WERI-Rb-1 (cell line): ENCODE measurements at regions not wholly inside any gene's neighbourhood (a gene's known extent, or its start where the extent isn't known, plus 50 kb on each side); places are given as distances from the start of the nearest gene placed in this dataset.

ENCODE experiments used
- DNase-seq: peaks from one replicate; pipeline ENCODE4 v3.0.0-alpha.2; 2020
- H3K27ac ChIP-seq: fragments of 250-450 bp; sonication (Bioruptor Pico); 2 replicates; pipeline ENCODE4 v1.5.1; 2020; ENCODE audit warnings: mild to moderate bottlenecking, moderate library complexity
- H3K27me3 ChIP-seq: fragments of 250-450 bp; sonication (Bioruptor Pico); 2 replicates; pipeline ENCODE4 v1.5.1; 2021; ENCODE audit warnings: mild to moderate bottlenecking, low read depth, moderate library complexity; ENCODE audit not compliant: insufficient read depth, severe bottlenecking
- H3K36me3 ChIP-seq: fragments of 250-450 bp; sonication (Bioruptor Pico); 2 replicates; pipeline ENCODE4 v1.5.1; 2020; ENCODE audit warnings: mild to moderate bottlenecking, moderate library complexity
- H3K4me3 ChIP-seq: 2 replicates; pipeline ENCODE4 v1.5.1; 2011; ENCODE audit warnings: low read depth, mild to moderate bottlenecking, control low read depth, low read length
- H3K9me3 ChIP-seq: fragments of 250-450 bp; sonication (Bioruptor Pico); 2 replicates; pipeline ENCODE4 v1.5.1; 2021; ENCODE audit warnings: mild to moderate bottlenecking, moderate library complexity; ENCODE audit not compliant: severe bottlenecking
- TF ChIP-seq, protein P1 (sequence below): IDR thresholded peaks from 2 replicates; pipeline ENCODE4 v1.5.1; 2011; ENCODE audit warnings: low read depth, mild to moderate bottlenecking, control low read depth, inconsistent platforms, low read length

GRCh38 chr13:39926345-39926744 lies 270.9 kb downstream of the COG6 start:
- no peak overlapping the region for H3K27ac ChIP-seq
- no peaks in the 10 kb centered on the region for H3K27me3 ChIP-seq
- no peak for DNase-seq
- H3K4me3 ChIP-seq = no peak overlapping the region
- no peaks in the 10 kb centered on the region for H3K9me3 ChIP-seq
- H3K36me3 ChIP-seq = no peaks in the 10 kb centered on the region
- TF ChIP-seq, protein P1, sequence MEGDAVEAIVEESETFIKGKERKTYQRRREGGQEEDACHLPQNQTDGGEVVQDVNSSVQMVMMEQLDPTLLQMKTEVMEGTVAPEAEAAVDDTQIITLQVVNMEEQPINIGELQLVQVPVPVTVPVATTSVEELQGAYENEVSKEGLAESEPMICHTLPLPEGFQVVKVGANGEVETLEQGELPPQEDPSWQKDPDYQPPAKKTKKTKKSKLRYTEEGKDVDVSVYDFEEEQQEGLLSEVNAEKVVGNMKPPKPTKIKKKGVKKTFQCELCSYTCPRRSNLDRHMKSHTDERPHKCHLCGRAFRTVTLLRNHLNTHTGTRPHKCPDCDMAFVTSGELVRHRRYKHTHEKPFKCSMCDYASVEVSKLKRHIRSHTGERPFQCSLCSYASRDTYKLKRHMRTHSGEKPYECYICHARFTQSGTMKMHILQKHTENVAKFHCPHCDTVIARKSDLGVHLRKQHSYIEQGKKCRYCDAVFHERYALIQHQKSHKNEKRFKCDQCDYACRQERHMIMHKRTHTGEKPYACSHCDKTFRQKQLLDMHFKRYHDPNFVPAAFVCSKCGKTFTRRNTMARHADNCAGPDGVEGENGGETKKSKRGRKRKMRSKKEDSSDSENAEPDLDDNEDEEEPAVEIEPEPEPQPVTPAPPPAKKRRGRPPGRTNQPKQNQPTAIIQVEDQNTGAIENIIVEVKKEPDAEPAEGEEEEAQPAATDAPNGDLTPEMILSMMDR = no peak

- no peaks in the 10 kb centered on the region for H3K27me3 ChIP-seq
- no peak for DNase-seq
- H3K9me3 ChIP-seq = no peaks in the 10 kb centered on the region
- TF ChIP-seq, protein P1 = no peak
- no peak overlapping the region for H3K4me3 ChIP-seq
- H3K36me3 ChIP-seq = no peaks in the 10 kb centered on the region
- no peak overlapping the region for H3K27ac ChIP-seq
These were observed 272.8 kb downstream of the COG6 start for GRCh38 chr13:39928261-39928660.

- Histone ChIP-seq H3K36me3 (no peaks in the 10 kb centered on the region), H3K4me3 (no peak overlapping the region), H3K9me3 (no peaks in the 10 kb centered on the region), H3K27me3 (no peaks in the 10 kb centered on the region), H3K27ac (no peak overlapping the region)
- no peak for DNase-seq
- TF ChIP-seq, protein P1 = no peak
These were observed 274.1 kb downstream of the COG6 start for GRCh38 chr13:39929583-39929982.

- Histone ChIP-seq H3K27me3 (no peaks in the 10 kb centered on the region), H3K36me3 (no peaks in the 10 kb centered on the region), H3K4me3 (no peak overlapping the region), H3K9me3 (no peaks in the 10 kb centered on the region), H3K27ac (no peak overlapping the region)
- TF ChIP-seq, protein P1 = no peak
- no peak for DNase-seq
These were observed 274.6 kb downstream of the COG6 start for GRCh38 chr13:39930060-39930459.

GRCh38 chr13:39930544-39931444 lies 275.3 kb downstream of the COG6 start:
- no peaks in the 10 kb centered on the region for H3K36me3 ChIP-seq
- DNase-seq = no peak

More at GRCh38 chr13:39930544-39931444, 275.3 kb downstream of the COG6 start:
- Histone ChIP-seq H3K27me3 (no peaks in the 10 kb centered on the region), H3K27ac (no peak overlapping the region), H3K4me3 (no peak overlapping the region), H3K9me3 (no peaks in the 10 kb centered on the region)
- TF ChIP-seq, protein P1 = no peak
